Lower leg skin (tissue), 4 donors: ENCODE measurements at regions not wholly inside any gene's neighbourhood (a gene's known extent, or its start where the extent isn't known, plus 50 kb on each side); places are given as distances from the start of the nearest gene placed in this dataset.

Experiments
- DNase-seq, 2 donors: peaks; one replicate each; pipeline ENCODE4 v3.0.0-alpha.2; 2019; ENCODE audit warnings: low spot score in 2 of 2
- H3K4me3 ChIP-seq: fragments of 200-600 bp; sonication (generic); 2 replicates; pipeline ENCODE4 v1.5.1; 2017; ENCODE audit warnings: mild to moderate bottlenecking, low read depth; ENCODE audit not compliant: poor library complexity, severe bottlenecking
- POLR2A ChIP-seq, 2 donors: fragments of 450-650 bp; IDR thresholded peaks; one replicate each; pipeline ENCODE4 v1.6.1; 2016 to 2017; ENCODE audit warnings: antibody characterized with exemption in 2 of 2, mild to moderate bottlenecking in 1 of 2, moderate library complexity in 1 of 2
- WGBS, 2 donors: methylation state at CpG; one replicate each; pipeline ENCODE4 v1.1.5; 2018; 5-methylcytosine and 5-hydroxymethylcytosine counted together
- intact Hi-C: fragments of 100-400 bp; cut with DNase I; formaldehyde crosslinking; loops from one replicate; pipeline ENCODE4 v1.15.0; 2023; ENCODE audit warnings: low total_unique reads
- TF ChIP-seq, protein P1 (sequence below), 3 donors: fragments of 450-650 bp; IDR thresholded peaks; one replicate each; pipeline ENCODE4 v1.5.1; 2016; ENCODE audit warnings: antibody characterized with exemption in 3 of 3, mild to moderate bottlenecking in 3 of 3, moderate library complexity in 2 of 3

DNA sequence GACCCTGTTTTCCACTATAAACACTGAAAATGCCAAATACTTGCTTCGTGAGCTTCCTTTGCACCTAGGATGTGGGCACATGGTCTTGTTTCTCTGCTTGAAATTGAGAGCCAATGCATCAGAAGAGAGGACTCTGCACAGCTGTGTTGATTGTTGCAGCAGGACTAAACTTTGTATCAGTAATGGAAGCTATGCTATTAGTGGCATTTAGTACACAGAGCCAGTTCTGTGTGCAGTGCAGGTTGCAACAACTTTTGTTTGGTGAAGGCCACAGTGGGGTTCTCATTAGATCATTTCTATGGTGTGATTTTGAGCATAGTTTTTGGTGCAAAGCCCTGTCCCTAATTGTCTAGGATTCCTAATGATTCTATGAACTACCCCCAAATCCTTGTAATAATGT is 54.4 kb upstream of the ANKRD17 start:
- H3K4me3 ChIP-seq, result no peak overlapping the region
- DNase-seq, result no peak
- intact Hi-C loops, result no loop called here
- WGBS, 2 donors, result 50 to 72% methylated on average over 1 of the region's 1 CpG
- TF ChIP-seq POLR2A (IDR thresholded peaks at IDR 0.05), result no peak
- TF ChIP-seq, protein P1, sequence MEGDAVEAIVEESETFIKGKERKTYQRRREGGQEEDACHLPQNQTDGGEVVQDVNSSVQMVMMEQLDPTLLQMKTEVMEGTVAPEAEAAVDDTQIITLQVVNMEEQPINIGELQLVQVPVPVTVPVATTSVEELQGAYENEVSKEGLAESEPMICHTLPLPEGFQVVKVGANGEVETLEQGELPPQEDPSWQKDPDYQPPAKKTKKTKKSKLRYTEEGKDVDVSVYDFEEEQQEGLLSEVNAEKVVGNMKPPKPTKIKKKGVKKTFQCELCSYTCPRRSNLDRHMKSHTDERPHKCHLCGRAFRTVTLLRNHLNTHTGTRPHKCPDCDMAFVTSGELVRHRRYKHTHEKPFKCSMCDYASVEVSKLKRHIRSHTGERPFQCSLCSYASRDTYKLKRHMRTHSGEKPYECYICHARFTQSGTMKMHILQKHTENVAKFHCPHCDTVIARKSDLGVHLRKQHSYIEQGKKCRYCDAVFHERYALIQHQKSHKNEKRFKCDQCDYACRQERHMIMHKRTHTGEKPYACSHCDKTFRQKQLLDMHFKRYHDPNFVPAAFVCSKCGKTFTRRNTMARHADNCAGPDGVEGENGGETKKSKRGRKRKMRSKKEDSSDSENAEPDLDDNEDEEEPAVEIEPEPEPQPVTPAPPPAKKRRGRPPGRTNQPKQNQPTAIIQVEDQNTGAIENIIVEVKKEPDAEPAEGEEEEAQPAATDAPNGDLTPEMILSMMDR (IDR thresholded peaks at IDR 0.05), result no peak

DNA sequence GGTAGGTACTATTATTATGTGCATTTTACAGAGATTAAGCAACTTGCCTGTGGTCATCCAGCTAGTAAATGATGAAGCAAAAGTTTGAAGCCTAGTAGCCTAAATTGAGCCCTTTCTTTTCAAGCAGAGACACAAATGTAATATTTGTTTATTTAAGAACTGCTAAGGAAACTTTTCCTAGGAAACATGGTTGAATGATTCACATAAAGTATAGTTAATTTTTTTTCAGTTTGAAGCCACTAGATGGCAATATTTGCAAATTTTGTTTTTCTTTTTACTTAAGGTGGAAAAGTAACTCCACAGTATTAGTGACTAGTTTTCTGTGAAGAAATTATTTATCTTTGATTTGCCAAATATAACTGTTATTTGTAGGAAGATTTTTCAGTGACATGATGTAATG is 52.8 kb upstream of the ANKRD17 start:
- TF ChIP-seq POLR2A (IDR thresholded peaks at IDR 0.05), result no peak
- TF ChIP-seq, protein P1 (IDR thresholded peaks at IDR 0.05), result no peak
- no peak for DNase-seq
- intact Hi-C loops, result no loop called here
- no peak overlapping the region for H3K4me3 ChIP-seq

DNA sequence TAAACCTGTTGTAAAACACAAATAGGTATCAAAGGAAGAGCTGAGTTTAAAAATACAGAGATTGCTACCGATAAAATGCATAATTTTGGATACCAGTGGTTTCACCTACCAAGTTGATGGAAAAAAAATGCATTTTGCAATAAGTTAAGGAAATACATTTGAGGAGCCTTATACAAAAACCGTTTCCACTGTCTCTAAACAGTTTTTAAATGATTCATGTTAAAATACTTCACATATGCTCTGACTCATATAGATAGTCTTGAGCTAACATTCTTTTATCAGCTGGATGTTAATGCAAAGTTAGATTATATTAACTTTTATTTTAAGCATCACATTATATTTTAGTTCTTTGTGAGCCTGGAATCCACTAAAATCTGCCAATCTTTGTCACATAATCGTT is 50.6 kb upstream of the ANKRD17 start:
- no peak overlapping the region for H3K4me3 ChIP-seq
- intact Hi-C loops, result no loop called here
- DNase-seq, result no peak
- 70% methylated on average over 3 of the region's 3 CpGs for WGBS, 2 donors
- no peak for TF ChIP-seq POLR2A (IDR thresholded peaks at IDR 0.05)
- TF ChIP-seq, protein P1 (IDR thresholded peaks at IDR 0.05), result no peak
